ENCODE measurements at regions not wholly inside any gene's neighbourhood (a gene's known extent, or its start where the extent isn't known, plus 50 kb on each side); places are given as distances from the start of the nearest gene placed in this dataset.
A peak's percentile ranks its signal among the peaks of the same experiment; 100 is the strongest.

DNA sequence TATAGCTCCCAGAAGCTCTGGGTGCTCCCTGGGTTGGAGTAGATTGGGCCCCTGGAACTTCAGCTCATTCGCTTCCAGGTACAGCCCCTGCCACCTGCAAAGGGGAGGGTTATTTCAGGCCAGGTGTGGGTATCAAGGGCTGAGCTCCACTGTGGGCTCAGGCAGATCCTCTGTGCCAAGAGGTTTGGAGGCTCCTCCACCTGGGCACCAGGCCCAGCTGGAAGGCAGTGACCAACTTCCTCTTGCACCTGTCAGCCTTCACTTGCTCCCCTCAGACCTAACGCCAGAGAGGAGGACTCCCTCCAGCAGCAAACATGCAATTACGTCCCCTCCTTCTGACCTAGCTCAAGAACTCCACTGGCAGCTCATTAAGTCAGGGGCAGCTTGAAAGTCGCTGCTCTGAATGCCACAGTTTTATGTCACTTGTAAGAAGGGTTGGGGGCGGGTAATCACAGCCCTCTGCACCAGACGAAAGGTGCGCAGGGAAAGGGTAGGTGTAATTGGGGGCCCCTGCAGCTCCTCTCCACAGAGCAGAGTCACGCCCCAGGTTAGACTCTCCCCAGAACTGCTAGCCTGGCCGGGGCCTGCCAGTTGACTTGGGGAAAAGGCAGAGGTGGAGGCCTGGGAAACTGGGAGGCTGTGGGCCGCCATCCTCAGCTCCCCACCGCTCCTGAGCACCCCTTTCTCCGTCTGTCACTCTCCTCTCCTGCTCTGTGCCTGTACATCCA, 125.0 kb upstream of the TMPRSS2 start:
- DNase-seq (ENCODE audit: low read depth): no peak

DNA sequence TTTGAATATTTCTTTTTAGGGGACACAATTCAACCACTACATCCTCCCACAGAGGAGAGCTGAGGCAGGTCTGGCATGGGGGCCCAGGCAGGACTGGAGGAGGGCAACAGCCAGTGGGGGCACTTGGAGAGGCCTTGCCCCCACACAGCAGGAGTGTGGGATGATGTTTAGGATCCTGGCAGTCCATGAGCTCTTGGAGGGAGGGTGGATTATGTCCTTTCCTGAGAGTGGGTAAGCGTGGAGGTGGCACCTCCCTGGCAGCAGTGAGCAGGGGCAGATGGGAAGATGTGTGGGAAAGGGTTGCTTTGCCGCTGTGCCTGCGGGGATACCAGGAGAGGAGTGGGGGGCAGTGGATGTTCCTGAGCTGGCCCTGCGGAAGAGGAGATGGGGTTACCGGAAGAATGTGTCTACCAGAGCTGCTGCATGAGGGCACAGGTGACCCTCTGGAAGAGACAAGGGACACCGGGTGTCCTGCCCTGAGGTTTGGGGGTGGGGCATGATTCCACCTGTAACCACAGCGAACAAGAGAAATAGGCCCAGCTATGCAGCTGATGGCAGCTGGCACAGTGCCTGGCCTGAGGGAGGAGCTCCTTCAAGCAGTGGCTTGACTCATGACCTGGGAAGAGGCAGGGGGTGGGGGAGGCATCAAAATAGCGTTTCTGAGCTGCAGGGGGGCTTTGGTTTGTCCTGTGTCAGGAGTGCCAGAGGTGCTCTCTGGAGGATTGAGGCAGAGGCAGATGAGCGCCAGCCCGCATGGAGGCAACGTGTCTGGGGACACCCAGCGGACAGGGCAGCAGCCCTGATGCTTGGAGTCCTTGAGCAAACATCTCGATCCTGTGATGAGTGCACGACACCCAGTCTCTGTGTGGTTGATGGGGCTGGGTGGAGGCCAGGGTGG, 123.9 kb upstream of the TMPRSS2 start:
- DNase-seq (ENCODE audit: low read depth): peak; percentile 69

DNA sequence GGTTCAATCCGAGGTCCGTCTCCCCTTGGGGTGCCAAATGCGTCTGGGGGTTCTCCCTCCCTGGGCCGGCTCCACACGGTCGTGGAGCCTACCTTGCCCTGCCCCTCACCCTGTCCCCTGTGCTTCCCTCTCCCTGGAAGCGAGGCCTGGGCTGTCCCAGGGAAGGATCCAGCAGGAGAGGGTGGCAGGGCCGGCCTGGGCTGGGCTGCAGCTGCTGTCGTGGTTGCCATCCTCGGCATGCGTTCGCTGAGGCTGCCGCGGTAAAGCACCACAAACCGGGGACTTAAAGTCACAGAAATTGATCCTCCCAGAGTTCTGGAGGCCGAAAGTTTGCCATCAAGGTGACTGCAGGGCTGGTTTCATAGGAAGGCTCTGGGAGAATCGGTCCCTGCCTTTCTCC, 123.0 kb upstream of the TMPRSS2 start:
- no peak for DNase-seq (ENCODE audit: low read depth)

DNA sequence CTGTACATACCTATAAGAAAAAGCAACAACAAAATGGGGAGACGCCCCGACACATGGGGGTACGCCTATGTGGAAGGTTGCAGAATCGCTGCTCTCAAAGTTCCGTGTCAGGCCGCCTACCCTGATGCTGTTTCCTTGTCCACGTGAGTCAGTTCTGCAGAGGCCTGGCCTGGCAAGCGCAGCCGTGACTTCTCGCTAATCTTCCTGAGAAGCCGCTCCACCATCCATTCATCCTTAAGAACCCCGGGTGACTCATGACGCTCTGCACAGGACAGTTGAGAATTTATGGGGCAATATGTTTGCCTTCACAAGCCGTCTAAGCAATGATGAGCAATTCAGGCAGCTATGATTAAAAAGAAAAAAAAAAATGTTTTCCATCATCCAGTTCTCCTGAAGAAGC, 122.3 kb upstream of the TMPRSS2 start:
- DNase-seq (ENCODE audit: low read depth): peak; percentile 100

DNA sequence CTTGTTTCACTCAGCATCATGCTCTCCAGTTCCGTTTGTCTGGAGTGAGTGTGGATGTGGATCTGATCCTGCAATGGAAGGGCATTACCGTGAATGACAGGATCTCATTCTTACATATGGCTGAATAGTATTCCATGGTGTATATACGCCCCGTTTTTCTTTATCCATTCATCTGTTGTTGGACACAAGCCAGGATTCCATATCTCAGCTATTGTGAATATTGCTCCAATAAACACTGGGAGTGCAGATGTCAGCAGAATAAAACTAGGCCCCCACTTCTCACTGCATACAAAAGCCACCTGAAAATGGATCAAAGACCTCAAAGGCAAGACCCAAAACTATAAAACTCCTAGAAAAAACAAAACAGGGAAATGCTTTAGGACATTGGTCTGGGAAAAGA, 120.3 kb upstream of the TMPRSS2 start:
- DNase-seq (ENCODE audit: low read depth): no peak

DNA sequence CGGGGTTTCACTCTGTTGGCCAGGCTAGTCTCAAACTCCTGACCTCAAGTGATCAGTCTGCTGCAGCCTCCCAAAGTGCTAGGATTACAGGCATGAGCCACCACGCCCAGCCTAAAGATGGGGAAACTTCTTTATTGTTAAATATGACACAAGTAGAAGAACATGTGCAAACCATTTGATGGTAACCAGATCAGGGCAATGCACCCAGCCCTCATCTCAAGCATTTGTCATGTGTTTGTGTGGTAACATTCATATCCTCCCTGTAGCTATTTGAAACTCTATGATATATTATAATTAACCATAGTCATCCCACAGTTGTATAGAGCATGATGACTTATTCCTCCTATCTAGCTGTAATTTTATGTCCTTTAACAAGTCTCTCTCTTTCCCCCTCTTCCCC, 119.5 kb upstream of the TMPRSS2 start:
- peak; percentile 61 for DNase-seq (ENCODE audit: low read depth)

DNA sequence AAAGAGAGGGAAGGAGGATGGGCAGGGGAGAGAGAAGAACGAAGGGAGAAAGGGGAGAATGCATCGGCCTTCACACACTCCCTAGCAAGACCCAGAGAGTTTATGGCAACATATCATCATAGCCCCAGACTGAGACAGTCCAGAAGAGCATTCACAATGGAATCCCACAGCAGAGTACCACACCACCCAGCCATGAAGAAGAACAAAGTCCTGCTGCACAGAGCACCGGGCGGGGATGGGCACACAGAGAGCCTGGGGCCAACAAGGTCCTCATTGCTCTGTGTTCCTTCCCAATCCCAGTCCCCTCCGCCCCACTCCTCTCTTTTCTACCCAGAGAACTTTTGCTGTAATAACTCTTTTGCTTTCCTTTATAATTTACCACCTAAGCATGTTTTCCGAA, 118.1 kb upstream of the TMPRSS2 start:
- DNase-seq (ENCODE audit: low read depth): no peak

DNA sequence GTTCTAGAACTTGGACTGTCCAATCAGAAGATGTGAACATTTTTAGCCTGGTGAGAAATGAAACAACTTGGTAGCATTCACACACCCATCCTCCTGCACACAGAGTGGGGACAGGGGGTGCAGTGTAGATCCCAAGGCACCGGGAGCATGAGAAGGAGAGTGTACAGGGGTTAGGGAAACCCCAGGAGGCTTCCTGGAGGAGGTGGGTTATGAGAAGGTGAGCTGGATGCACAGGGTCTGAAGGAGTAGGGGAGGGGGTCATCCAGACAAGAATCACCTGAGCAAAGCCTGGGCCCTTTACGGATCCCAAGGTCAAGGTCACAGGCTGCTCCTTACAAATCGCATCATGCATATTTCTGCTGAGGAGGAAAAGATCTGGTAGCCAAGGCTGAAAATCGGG, 117.5 kb upstream of the TMPRSS2 start:
- no peak for DNase-seq (ENCODE audit: low read depth)

DNA sequence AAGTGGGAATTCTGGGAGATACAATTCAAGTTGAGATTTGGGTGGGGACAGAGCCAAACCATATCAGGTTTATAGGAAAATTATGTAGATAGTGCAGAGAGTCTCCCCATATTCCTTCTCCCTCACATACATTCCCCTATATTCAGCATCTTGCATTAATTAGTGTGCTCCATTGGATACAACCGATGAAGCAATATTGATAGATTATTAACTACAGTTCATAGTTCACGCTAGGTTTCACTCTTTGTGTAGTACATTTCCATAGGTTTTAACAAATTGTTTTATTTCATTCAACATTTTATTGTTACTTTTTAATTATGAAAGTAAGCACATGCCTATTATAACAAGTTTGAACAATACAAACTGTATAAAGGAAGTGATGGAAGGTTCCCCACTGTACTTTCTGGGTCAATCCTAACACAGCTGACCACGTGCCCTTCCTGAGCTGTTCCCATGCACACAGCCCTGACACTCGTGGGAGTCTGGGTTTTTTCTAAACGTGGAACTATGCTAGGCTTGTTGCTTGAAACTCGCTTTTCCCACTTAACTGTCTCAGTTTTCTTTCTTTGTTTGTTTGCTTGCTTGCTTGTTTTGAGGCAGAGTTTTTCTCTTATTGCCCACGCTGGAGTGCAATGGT, 116.8 kb upstream of the TMPRSS2 start:
- DNase-seq (ENCODE audit: low read depth): no peak

DNA sequence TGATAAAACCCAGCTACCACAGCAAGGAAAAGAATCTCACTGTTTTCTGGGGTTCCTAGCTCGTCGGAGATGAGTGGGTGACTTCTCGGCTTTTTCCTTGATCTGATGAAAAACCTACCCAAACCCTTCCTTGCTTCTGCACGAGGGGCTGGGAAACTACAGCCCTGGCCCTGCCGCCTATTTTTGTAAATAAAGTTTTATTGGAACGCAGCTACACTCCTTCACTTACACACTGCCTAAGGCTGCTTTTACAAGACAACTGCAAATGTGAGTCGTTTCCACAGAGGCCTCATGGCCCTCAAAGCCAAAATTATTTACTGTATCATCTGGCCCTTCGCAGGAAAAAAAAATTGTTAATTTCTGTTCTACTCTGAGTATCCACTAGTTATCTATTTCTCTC, 116.0 kb upstream of the TMPRSS2 start:
- DNase-seq (ENCODE audit: low read depth): no peak

DNA sequence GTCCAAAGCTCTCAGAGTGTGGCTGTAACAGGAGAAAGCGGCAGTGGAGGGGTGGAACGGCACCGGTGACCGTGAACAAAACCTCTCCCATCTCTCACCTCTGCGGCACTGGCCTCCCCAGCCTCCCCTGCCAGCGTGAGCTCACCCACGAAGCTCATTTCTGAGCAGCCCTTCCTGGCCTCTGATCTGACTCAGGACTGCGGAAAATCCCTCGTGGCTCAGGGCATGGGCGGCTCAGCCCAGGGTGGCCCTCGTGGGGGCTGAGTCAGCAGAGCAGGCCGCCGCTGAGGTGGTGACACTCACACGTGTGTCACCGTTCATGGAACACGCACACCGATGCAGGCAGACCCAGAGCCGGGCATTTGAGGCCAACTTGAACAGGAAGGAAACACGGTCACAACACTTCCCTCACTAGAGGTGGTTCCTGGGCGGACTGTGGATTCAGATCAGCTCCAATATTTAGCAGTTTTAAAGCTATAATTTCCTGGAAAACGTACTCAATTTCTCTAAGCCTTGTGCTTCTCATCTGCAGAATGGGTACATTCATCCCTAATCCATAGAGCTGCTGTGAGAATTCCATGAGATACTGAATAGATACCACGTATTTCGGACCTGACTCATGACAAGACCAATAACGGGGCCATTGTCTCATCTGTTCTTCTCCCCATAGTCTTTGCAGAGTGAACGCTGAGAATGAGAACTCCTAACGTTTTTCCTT, 115.0 kb upstream of the TMPRSS2 start:
- DNase-seq (ENCODE audit: low read depth): peak; percentile 73

DNA sequence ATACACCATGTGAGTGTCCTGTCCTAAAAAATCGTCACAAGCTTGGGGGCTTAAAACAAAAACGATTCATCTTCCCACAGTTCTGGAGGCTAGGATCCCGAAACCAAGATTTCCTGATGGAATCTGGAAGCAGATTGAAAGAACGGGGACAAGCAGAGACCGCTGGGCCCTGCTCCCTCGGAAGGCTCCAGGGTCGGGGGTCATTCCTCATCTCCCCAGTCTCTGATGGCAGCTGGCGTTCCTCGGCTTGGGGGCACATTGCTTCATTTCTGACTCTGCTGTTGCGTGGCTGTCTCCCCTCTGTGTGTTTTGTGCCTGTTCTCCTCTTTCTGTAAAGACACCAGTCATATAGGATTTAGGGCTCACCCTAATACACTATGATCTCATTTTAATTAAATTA, 114.2 kb upstream of the TMPRSS2 start:
- no peak for DNase-seq (ENCODE audit: low read depth)

DNA sequence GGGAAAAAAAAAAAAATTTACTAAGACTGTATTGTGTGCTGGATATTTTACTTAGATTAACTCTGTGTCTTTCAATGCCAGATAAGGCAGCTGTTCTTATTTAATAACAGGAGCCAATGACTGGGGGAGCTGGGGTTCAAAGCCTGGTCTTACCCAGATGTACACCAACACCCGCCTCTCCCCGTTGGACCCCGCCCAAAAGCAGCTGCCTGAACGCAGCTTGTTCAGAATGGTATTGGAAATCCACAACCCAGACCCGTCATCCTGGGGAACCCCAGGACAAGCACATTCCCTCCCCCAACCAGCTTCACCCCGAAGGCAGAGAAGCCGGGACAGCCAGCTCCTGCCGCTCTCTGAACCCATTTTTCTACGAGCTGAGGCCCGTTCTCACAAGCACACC, 113.6 kb upstream of the TMPRSS2 start:
- no peak for DNase-seq (ENCODE audit: low read depth)

DNA sequence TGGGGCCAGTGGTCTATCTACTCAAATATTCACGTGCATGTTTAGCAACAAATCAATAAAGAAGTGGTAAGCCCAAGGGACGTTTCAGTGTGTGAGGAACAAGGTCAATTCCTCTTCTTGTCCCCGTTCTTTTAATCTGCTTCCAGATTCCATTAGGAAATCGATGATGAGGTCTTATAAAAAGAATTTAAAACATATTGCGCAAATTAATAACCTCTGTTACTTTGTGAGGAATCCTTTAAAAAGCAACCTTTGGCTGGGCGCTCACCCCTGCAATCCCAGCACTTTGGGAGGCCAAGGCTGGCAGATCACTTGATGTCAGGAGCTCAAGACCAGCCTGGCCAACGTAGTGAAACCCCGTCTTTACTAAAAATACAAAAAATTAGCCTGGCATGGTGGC, 113.0 kb upstream of the TMPRSS2 start:
- peak; percentile 30 for DNase-seq (ENCODE audit: low read depth)

DNA sequence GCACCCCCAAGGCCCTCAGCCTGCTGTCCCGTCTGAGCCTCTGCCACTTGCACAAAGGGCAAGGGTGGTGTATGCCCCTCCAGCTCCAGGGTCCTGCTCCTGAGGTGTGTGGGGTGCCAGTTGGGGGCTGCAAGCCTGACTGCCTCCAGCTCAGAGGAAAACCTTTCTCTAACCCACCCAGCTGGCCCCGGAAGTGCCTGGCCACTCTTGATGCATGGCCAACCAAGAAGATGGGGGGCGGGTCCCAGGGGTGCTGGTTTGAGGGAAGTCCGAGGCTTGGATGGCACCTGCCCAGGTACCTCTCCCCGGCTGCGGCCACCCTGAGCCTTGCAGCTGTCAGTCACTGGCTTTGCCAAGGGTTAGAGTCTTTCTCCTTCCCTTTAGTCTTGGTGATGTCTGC, 112.6 kb upstream of the TMPRSS2 start:
- DNase-seq (ENCODE audit: low read depth): no peak

DNA sequence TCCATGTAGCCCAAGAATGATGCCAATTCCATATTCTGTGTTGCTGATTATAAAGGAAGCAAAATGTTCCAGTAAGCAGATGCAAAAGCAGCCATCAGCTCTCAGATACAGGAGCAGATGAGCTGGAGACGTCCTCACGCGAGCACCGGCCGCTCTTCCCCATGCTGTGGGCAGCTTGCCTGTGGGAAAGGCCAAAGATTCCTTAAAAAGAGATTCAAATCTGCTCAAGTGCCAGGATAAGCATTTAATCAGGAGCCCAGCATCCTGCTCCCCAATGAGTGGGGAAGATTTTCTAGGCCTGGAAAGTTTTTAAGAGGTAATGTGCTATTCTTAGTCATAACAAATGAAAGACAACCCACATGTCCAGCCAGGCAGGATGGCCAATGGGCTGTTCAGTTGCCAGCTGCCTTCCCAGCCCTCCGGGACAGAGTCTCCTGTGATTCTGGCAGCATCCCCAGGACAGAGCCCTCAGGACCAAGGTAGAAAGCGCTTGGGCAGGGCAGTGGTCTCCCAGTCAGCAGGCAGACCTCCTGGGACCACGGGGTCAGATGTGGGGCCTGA, 108.2 kb upstream of the TMPRSS2 start:
- DNase-seq (ENCODE audit: low read depth): peak; percentile 56

DNA sequence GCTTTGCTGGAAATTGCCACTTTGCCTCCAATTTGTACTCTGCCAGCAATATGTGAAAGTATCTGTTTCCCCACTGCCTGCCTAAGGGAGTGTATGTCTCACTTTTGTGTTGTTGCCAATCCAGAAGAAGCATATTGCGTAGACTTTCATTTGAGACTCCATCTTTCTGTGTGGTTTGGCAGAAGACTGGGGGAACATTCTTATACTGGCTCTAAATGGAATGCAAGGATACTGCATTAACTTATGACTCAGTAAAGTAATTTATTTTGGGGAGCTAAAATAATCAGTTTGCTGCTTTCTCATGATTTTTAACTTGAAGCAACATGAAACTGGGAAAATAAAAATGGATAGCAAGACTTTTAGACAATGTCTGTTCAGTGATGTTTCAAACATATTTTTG, 107.7 kb upstream of the TMPRSS2 start:
- DNase-seq (ENCODE audit: low read depth): peak; percentile 80

DNA sequence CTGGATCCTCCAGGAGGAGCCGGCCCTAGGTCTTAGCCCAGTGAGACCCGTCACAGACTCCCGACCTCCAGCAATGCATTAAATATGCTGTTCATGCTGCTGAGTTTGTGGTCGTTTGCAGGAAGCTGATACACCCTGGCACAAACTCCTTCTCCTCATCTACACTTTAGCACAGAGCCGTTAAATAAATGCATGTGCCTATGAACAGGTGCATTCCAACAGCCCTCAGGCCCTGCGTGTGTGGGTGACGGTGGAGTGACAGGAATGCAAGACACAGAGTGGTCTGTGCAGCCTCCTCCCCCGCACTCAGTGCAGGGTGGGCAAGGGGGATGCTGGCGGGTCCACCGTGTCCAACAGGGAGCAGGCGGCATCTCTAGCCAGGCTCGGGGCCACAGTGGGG, 106.6 kb upstream of the TMPRSS2 start:
- DNase-seq (ENCODE audit: low read depth): no peak

DNA sequence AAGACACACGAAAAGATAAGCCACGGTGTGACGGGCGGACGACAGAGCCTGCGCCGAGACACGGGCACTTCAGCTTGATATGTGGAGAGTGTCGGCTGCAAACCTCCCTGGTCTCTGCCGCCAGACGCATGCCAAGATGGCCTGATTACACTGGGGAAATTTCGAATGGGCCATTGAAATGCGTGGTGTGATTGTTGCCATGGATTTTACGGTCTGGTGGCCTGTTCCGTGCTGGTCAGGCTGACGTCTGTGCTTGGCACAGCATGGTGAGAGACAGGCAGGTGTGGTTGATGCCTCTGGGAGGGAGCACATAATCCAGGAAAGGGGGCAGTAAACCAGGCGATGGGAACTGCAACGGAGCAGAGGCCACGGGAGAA, 105.6 kb upstream of the TMPRSS2 start:
- no peak for DNase-seq (ENCODE audit: low read depth)

DNA sequence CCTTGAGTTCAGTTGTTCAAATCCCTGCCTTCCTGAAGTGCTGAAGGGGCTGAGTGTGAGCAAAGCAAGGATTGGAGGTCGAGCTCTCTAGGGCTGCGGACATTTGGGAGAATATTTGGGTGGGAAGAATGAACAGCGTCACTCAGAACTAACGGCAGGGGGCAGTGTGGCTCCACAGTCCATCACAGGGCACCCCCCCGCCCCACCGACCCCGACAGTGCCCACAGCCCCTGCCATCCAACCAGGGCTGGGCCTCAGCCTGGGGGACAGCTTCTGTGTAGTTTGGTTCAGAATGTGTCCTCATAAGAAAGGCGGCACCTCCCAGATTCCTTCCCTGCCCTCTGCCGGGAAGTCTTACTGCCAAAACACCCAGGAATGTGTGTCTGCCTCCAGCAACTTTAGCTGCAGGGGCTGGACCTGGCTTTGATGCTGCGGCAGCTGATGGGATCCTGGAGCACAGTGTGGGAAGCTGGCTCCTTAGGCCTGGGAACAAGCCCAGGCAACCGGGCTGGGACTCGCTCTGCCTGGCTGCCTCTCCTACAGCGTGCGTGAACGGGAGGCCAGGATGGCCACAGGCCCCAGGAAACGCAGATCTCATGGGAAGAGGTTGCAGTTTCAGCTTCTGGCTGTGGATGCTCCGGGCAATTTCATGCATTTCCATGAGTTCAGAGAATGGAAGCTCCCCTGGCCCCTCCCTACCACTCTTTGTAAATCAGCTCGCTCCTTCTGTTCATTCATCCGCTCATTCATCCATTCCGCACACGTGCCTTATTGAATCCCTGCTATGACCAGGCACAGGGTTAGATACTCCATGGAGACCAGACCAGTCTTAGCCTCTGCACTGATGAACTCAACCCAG, 104.9 kb upstream of the TMPRSS2 start:
- DNase-seq (ENCODE audit: low read depth): peak; percentile 71

DNA sequence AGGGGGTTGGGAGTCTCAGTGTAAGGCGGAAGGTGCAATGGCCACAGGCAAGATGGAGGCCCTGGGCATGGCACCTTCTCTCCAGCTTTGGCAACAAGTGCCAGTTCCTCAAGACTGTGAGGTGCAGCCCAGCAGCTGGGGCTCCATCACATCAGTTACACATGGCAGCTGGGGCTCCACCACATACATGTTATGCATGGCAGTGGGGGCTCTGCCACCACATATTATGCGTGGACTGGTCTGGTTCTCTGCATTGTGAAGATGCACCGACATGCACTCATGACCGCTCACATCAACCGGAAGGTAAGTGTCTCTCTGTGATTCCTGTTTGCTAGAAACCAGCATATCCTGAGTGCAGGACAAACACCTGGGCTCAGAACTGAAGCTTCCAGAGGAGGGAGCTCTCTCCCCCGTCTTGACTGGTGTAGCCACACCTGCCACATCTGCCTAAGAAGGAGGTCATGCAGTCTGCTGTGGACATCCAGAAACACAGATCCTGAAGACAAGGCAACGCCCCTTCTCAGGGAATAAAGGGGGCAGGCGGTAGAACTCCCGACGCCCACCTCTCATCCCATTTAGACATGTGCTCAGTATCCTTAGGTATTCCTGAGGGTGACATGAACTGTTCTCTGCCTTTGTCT, 104.1 kb upstream of the TMPRSS2 start:
- peak; percentile 49 for DNase-seq (ENCODE audit: low read depth)

Data from ELR (cell line).